IMR-90 (cell line): ENCODE measurements at regions not wholly inside any gene's neighbourhood (a gene's known extent, or its start where the extent isn't known, plus 50 kb on each side); places are given as distances from the start of the nearest gene placed in this dataset.

ENCODE experiments used
- CEBPB ChIP-seq: IDR thresholded peaks from 2 replicates; pipeline ENCODE4 v1.6.1; 2012; ENCODE audit warnings: low read depth, low read length, improper control_type of control experiment
- CTCF ChIP-seq: conservative IDR thresholded peaks from 2 replicates; pipeline ENCODE4 v1.5.1; 2012; ENCODE audit warnings: mild to moderate bottlenecking, low read depth, low read length, improper control_type of control experiment
- ELK1 ChIP-seq: fragments of 150-350 bp; IDR thresholded peaks from 2 replicates; pipeline ENCODE4 v1.6.1; 2016; ENCODE audit warnings: low read depth, mild to moderate bottlenecking, low read length, moderate library complexity, borderline replicate concordance
- MAFK ChIP-seq: IDR thresholded peaks from 2 replicates; pipeline ENCODE4 v1.6.1; 2012; ENCODE audit warnings: low read depth, low read length, improper control_type of control experiment
- MXI1 ChIP-seq: IDR thresholded peaks from 2 replicates; pipeline ENCODE4 v1.6.1; 2012; ENCODE audit warnings: low read depth, mild to moderate bottlenecking, low read length, moderate library complexity, borderline replicate concordance
- POLR2A ChIP-seq: IDR thresholded peaks from 2 replicates; pipeline ENCODE4 v1.6.1; 2012; ENCODE audit warnings: mild to moderate bottlenecking, low read depth, low read length
- RAD21 ChIP-seq: IDR thresholded peaks from 2 replicates; pipeline ENCODE4 v1.6.1; 2012; ENCODE audit warnings: low read length, improper control_type of control experiment
- RCOR1 ChIP-seq: IDR thresholded peaks from 2 replicates; pipeline ENCODE4 v1.6.1; 2012; ENCODE audit warnings: mild to moderate bottlenecking, low read length, improper control_type of control experiment; ENCODE audit not compliant: insufficient replicate concordance
- RFX5 ChIP-seq: IDR thresholded peaks from 2 replicates; pipeline ENCODE4 v1.8.0; 2012; ENCODE audit warnings: low read depth, mild to moderate bottlenecking, low read length, moderate library complexity

GRCh38 chr6:75023634-75024033, 182.2 kb downstream of the COL12A1 start:
- TF ChIP-seq MXI1 = no peak
- TF ChIP-seq CTCF = no peak
- TF ChIP-seq RFX5 = no peak
- no peak for TF ChIP-seq CEBPB
- no peak for TF ChIP-seq RAD21
- no peak for TF ChIP-seq POLR2A
- no peak for TF ChIP-seq MAFK
- TF ChIP-seq RCOR1 = no peak
- TF ChIP-seq ELK1 = no peak
